ENCODE measurements at regions not wholly inside any gene's neighbourhood (a gene's known extent, or its start where the extent isn't known, plus 50 kb on each side); places are given as distances from the start of the nearest gene placed in this dataset.

- TF ChIP-seq, protein P1, sequence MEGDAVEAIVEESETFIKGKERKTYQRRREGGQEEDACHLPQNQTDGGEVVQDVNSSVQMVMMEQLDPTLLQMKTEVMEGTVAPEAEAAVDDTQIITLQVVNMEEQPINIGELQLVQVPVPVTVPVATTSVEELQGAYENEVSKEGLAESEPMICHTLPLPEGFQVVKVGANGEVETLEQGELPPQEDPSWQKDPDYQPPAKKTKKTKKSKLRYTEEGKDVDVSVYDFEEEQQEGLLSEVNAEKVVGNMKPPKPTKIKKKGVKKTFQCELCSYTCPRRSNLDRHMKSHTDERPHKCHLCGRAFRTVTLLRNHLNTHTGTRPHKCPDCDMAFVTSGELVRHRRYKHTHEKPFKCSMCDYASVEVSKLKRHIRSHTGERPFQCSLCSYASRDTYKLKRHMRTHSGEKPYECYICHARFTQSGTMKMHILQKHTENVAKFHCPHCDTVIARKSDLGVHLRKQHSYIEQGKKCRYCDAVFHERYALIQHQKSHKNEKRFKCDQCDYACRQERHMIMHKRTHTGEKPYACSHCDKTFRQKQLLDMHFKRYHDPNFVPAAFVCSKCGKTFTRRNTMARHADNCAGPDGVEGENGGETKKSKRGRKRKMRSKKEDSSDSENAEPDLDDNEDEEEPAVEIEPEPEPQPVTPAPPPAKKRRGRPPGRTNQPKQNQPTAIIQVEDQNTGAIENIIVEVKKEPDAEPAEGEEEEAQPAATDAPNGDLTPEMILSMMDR (IDR thresholded peaks at IDR 0.05): no peak
Observed at GRCh38 chr9:135287627-135288026, 192.0 kb upstream of the PPP1R26 start.

DNA sequence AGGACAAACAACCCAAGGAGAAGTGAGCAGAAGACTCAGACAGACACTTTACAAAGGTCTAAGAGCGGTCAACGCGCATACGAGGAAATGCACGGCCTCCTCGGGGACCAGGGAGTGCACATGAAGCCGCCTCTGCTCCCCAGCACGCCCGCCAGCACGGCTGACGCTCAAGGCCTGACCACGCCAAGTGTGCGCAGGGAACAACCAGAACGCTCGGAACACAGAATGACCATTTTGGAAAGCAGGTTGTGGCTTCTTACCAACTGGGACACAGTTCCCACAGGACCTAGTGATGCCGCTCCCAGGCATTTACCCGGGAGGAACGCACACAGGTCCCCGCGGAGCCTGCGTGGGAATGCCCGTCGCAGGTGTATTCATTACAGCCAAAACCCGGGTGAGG, 191.5 kb upstream of the PPP1R26 start:
- TF ChIP-seq, protein P1 (IDR thresholded peaks at IDR 0.05): no peak

GRCh38 chr9:135289081-135289491, 190.5 kb upstream of the PPP1R26 start:
- TF ChIP-seq, protein P1 (IDR thresholded peaks at IDR 0.05): no peak

DNA sequence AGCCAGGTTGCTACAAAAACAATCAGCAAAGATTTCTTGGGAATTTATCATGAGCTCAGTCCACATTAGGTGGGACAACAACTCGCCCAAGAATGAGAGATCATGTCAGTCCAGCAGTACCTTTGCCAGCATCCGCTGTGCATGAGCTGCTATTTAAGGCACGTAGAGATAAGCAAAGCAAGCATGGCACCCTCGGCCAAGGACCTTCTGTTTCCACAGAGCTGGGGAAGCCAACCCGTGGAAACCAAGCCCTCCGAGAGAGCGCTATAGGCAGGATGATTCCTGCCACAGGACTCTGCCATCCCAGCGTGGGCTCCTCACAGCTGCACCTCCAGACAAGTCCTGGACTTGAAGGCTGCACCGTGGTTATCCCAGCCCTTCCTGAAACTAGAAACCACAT, 189.5 kb upstream of the PPP1R26 start:
- TF ChIP-seq, protein P1 (IDR thresholded peaks at IDR 0.05): no peak

GRCh38 chr9:135290566-135290965, 189.0 kb upstream of the PPP1R26 start:
- TF ChIP-seq, protein P1 (IDR thresholded peaks at IDR 0.05): no peak

- TF ChIP-seq, protein P1 (IDR thresholded peaks at IDR 0.05): no peak
Observed at GRCh38 chr9:135291165-135291564, 188.4 kb upstream of the PPP1R26 start.

GRCh38 chr9:135294836-135295235, 184.7 kb upstream of the PPP1R26 start:
- TF ChIP-seq, protein P1 (IDR thresholded peaks at IDR 0.05): no peak

All from LNCAP (cell line).